CD4-positive, alpha-beta T cell (primary cell): ENCODE measurements at regions not wholly inside any gene's neighbourhood (a gene's known extent, or its start where the extent isn't known, plus 50 kb on each side); places are given as distances from the start of the nearest gene placed in this dataset.

Source experiments
- ATAC-seq: fragments of 200-7000 bp; cut with Tn5 transposase; one replicate; pipeline ENCODE4 v1.10.0; 2022; ENCODE audit warnings: mild to moderate bottlenecking; ENCODE audit not compliant: poor library complexity
- CTCF ChIA-PET: fragments of 350-600 bp; sonication (Branson Sonifier 250); formaldehyde crosslinking; loops from one replicate; lab custom pipeline; 2021; ENCODE audit warnings: antibody characterized with exemption, inconsistent platforms; lab: Charles Lee
- POLR2A ChIA-PET: fragments of 350-600 bp; sonication (Branson Sonifier 250); formaldehyde crosslinking; loops from one replicate; lab custom pipeline; 2021; ENCODE audit warnings: antibody characterized with exemption, inconsistent platforms; lab: Charles Lee
- DNase-seq, 14 experiments: peaks; one replicate each; pipeline ENCODE4 v3.0.0-alpha.2; 2013 to 2020; ENCODE audit warnings: mixed read lengths in 2 of 14
- H3K27ac ChIP-seq, 2 donors: one replicate each; pipeline versions ENCODE4 v1.5.1 to v1.7.0; 2013; ENCODE audit warnings: low read length in 2 of 2, low read depth in 1 of 2, mild to moderate bottlenecking in 1 of 2
- H3K27me3 ChIP-seq, 2 experiments: 1 replicate in 1 of 2; 2 replicates in 1 of 2; pipeline versions ENCODE4 v1.6.1 to v1.7.0; 2013; ENCODE audit warnings: low read length in 2 of 2, control low read depth in 1 of 2, mild to moderate bottlenecking in 1 of 2, moderate library complexity in 1 of 2; ENCODE audit not compliant: insufficient read depth in 2 of 2, control insufficient read depth in 1 of 2
- H3K36me3 ChIP-seq: one replicate; pipeline ENCODE4 v1.6.1; 2013; ENCODE audit warnings: low read length, control low read depth; ENCODE audit not compliant: insufficient read depth
- H3K4me1 ChIP-seq: one replicate; pipeline ENCODE4 v1.6.1; 2013; ENCODE audit warnings: low read length, control low read depth; ENCODE audit not compliant: insufficient read depth
- H3K4me3 ChIP-seq: one replicate; pipeline ENCODE4 v1.5.1; 2013; ENCODE audit warnings: mild to moderate bottlenecking, low read length, moderate library complexity
- H3K9me3 ChIP-seq, 2 experiments: 1 replicate in 1 of 2; 2 replicates in 1 of 2; pipeline versions ENCODE4 v1.6.1 to v1.7.0; 2013; ENCODE audit warnings: low read length in 2 of 2, mild to moderate bottlenecking in 2 of 2, control low read depth in 1 of 2, moderate library complexity in 1 of 2; ENCODE audit not compliant: control insufficient read depth in 1 of 2, insufficient read depth in 1 of 2
- H3K27ac Mint-ChIP-seq: one replicate; pipeline ENCODE4 v1.8.0; 2020; ENCODE audit warnings: mixed read lengths
- H3K27me3 Mint-ChIP-seq: one replicate; pipeline ENCODE4 v1.8.0; 2021; ENCODE audit warnings: mixed read lengths
- H3K36me3 Mint-ChIP-seq: one replicate; pipeline ENCODE4 v1.8.0; 2021; ENCODE audit warnings: low read depth, mixed read lengths
- H3K4me1 Mint-ChIP-seq: one replicate; pipeline ENCODE4 v1.8.0; 2021; ENCODE audit warnings: low read depth, mixed read lengths
- H3K4me3 Mint-ChIP-seq: one replicate; pipeline ENCODE4 v1.8.0; 2020; ENCODE audit warnings: mild to moderate bottlenecking, mixed read lengths
- H3K9me3 Mint-ChIP-seq: one replicate; pipeline ENCODE4 v1.8.0; 2020; ENCODE audit warnings: mixed read lengths
- intact Hi-C, 2 experiments: fragments of 100-400 bp; cut with DNase I in 1 of 2; cut with micrococcal nuclease in 1 of 2; formaldehyde crosslinking; loops; one replicate each; pipeline versions ENCODE4 v1.15.1 to v1.9.0; 2023 to 2025; cut with DNase I, micrococcal nuclease
- TF ChIP-seq, protein P1 (sequence below): fragments of 200-600 bp; IDR thresholded peaks from one replicate; pipeline ENCODE4 v1.8.0; 2022; ENCODE audit warnings: antibody characterized with exemption, mild to moderate bottlenecking

DNA sequence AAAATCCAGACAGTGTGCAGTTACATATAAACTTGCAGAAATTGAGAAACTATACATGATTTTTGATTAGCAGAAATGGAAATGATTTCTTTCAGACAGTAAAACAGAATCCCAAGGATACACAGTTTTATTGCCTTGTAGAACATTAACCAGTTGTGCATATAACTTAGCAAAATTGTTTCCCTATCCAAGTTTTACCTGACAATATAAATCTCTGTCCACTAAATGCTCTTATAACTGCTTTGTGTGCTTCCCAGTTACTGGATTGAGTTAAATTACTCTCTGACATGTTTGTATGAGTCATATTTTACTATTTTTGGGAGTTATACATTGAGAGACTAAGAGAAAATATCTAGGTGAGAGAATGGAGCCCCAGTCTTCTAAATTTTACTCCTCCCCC is 563.4 kb downstream of the SH2D4B start:
- intact Hi-C loops: no loop called here
- POLR2A ChIA-PET: no interaction called here
- H3K36me3 Mint-ChIP-seq: no peaks in the 10 kb centered on the region
- H3K9me3 Mint-ChIP-seq: no peaks in the 10 kb centered on the region
- H3K4me3 Mint-ChIP-seq: no peak overlapping the region
- Histone ChIP-seq H3K27me3 (no peaks in the 10 kb centered on the region), H3K36me3 (no peaks in the 10 kb centered on the region), H3K27ac (no peak overlapping the region), H3K4me1 (no peaks in the 10 kb centered on the region), H3K9me3 (no peaks in the 10 kb centered on the region), H3K4me3 (no peak overlapping the region)
- ATAC-seq: no peak
- DNase-seq: no peak
- TF ChIP-seq, protein P1, sequence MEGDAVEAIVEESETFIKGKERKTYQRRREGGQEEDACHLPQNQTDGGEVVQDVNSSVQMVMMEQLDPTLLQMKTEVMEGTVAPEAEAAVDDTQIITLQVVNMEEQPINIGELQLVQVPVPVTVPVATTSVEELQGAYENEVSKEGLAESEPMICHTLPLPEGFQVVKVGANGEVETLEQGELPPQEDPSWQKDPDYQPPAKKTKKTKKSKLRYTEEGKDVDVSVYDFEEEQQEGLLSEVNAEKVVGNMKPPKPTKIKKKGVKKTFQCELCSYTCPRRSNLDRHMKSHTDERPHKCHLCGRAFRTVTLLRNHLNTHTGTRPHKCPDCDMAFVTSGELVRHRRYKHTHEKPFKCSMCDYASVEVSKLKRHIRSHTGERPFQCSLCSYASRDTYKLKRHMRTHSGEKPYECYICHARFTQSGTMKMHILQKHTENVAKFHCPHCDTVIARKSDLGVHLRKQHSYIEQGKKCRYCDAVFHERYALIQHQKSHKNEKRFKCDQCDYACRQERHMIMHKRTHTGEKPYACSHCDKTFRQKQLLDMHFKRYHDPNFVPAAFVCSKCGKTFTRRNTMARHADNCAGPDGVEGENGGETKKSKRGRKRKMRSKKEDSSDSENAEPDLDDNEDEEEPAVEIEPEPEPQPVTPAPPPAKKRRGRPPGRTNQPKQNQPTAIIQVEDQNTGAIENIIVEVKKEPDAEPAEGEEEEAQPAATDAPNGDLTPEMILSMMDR: no peak
- CTCF ChIA-PET: no interaction called here
- no peak overlapping the region for H3K27ac Mint-ChIP-seq
- no peaks in the 10 kb centered on the region for H3K27me3 Mint-ChIP-seq
- H3K4me1 Mint-ChIP-seq: no peaks in the 10 kb centered on the region

- Histone ChIP-seq H3K9me3 (no peaks in the 10 kb centered on the region), H3K4me3 (no peak overlapping the region), H3K36me3 (no peaks in the 10 kb centered on the region), H3K27ac (no peak overlapping the region), H3K27me3 (no peaks in the 10 kb centered on the region), H3K4me1 (no peaks in the 10 kb centered on the region)
- POLR2A ChIA-PET: no interaction called here
- ATAC-seq: no peak
- TF ChIP-seq, protein P1: no peak
- no peak overlapping the region for H3K27ac Mint-ChIP-seq
- no peak for DNase-seq
- CTCF ChIA-PET: no interaction called here
- H3K9me3 Mint-ChIP-seq: no peaks in the 10 kb centered on the region
- no peaks in the 10 kb centered on the region for H3K4me1 Mint-ChIP-seq
- H3K27me3 Mint-ChIP-seq: no peaks in the 10 kb centered on the region
- no peaks in the 10 kb centered on the region for H3K36me3 Mint-ChIP-seq
- no peak overlapping the region for H3K4me3 Mint-ChIP-seq
- intact Hi-C loops: no loop called here
Measured at GRCh38 chr10:81104494-81104893, 566.8 kb downstream of the SH2D4B start.

GRCh38 chr10:81108516-81109199 is 571.0 kb downstream of the SH2D4B start:
- DNase-seq (no peak), ATAC-seq (no peak)
- POLR2A ChIA-PET: no interaction called here
- Mint-ChIP-seq H3K4me3 (no peak overlapping the region), H3K27ac (no peak overlapping the region), H3K9me3 (no peaks in the 10 kb centered on the region), H3K4me1 (no peaks in the 10 kb centered on the region), H3K36me3 (no peaks in the 10 kb centered on the region), H3K27me3 (no peaks in the 10 kb centered on the region)
- Histone ChIP-seq H3K4me3 (no peak overlapping the region), H3K9me3 (peaks cover 0 to 3% of the 10 kb centered on the region in 2 experiments), H3K27ac (no peak overlapping the region), H3K27me3 (no peaks in the 10 kb centered on the region), H3K4me1 (no peaks in the 10 kb centered on the region), H3K36me3 (no peaks in the 10 kb centered on the region)
- intact Hi-C loops: no loop called here
- CTCF ChIA-PET: no interaction called here
- TF ChIP-seq, protein P1: no peak
